Gastroesophageal sphincter (tissue), 3 donors: ENCODE measurements at regions not wholly inside any gene's neighbourhood (a gene's known extent, or its start where the extent isn't known, plus 50 kb on each side); places are given as distances from the start of the nearest gene placed in this dataset.

Source experiments
- EP300 ChIP-seq: sonication (generic); formaldehyde crosslinking; IDR thresholded peaks from one replicate; pipeline ENCODE4 v1.6.1; 2017; ENCODE audit warnings: antibody characterized with exemption, mild to moderate bottlenecking
- POLR2A ChIP-seq, 2 donors: fragments of 450-650 bp; IDR thresholded peaks; one replicate each; pipeline ENCODE4 v1.6.1; 2017; ENCODE audit warnings: antibody characterized with exemption in 2 of 2, mild to moderate bottlenecking in 2 of 2, moderate library complexity in 1 of 2
- TF ChIP-seq, protein P1 (sequence below), 4 experiments: fragments of 200-600 bp in 2 of 4; fragments of 450-650 bp in 2 of 4; sonication (generic) in 1 of 4; IDR thresholded peaks; one replicate each; pipeline ENCODE4 v1.5.1; 2017 to 2019; ENCODE audit warnings: antibody characterized with exemption in 4 of 4, mild to moderate bottlenecking in 2 of 4, moderate library complexity in 2 of 4

DNA sequence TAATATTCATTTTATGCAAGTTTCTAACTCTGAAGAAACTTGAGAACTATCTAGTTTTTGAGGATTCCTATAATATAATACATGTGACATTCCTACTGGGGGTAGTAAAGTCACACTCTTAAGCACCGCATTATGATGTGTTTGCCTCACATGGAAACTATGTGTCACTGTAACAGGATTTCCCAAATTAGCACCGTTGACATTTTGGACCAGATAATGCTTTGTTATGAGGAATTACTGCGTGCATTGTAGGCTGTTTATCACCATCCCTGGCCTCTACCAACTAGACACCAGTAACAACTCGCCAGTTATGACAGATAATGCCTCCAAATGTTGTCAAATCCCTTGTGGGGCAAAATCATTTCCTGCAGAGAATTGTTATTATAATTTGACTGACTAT lies 267.8 kb downstream of the RAP2B start:
- TF ChIP-seq POLR2A (IDR thresholded peaks at IDR 0.05) (no peak), EP300 (no peak)
- TF ChIP-seq, protein P1, sequence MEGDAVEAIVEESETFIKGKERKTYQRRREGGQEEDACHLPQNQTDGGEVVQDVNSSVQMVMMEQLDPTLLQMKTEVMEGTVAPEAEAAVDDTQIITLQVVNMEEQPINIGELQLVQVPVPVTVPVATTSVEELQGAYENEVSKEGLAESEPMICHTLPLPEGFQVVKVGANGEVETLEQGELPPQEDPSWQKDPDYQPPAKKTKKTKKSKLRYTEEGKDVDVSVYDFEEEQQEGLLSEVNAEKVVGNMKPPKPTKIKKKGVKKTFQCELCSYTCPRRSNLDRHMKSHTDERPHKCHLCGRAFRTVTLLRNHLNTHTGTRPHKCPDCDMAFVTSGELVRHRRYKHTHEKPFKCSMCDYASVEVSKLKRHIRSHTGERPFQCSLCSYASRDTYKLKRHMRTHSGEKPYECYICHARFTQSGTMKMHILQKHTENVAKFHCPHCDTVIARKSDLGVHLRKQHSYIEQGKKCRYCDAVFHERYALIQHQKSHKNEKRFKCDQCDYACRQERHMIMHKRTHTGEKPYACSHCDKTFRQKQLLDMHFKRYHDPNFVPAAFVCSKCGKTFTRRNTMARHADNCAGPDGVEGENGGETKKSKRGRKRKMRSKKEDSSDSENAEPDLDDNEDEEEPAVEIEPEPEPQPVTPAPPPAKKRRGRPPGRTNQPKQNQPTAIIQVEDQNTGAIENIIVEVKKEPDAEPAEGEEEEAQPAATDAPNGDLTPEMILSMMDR (IDR thresholded peaks at IDR 0.05): no peak
